ENCODE measurements at regions not wholly inside any gene's neighbourhood (a gene's known extent, or its start where the extent isn't known, plus 50 kb on each side); places are given as distances from the start of the nearest gene placed in this dataset.

DNA sequence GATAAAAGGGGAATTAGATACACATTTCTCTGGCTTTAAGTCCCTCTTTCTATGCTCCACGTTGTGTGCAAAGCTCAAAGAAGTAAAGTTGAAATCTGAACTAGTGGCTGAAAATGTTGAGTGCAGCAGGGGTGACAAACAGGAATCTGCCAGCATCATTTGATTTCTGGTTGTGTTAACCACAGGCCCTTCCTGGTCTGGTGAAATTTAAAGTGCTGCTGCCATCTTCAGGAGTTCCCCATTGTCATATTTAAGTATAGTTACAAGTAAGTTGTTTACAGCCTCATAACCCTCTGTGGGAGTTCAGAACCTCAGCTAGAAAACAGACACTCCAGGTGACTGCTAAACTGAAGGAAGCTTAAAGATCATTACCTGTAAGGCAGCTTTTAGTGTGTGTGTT, 90.9 kb upstream of the CCDC196 start:
- no peak overlapping the region for H2BK5ac ChIP-seq (ENCODE audit: low read depth, low read length, poor library complexity, severe bottlenecking)
- intact Hi-C loops (cut with micrococcal nuclease) (no loop called here), in situ Hi-C loops (cut with MboI; ENCODE audit: low sequenced_read_pairs) (no loop called here), dilution Hi-C loops (cut with HindIII; ENCODE audit: low sequenced_read_pairs, unreplicated experiment) (no loop called here)
- H3K79me1 ChIP-seq (ENCODE audit: low read depth in 1 of 2, low read length in 2 of 2): no peaks in the 10 kb centered on the region
- no peaks in the 10 kb centered on the region for H3K36me3 ChIP-seq (ENCODE audit: control insufficient read depth, insufficient read depth, low read length)
- H4K20me1 ChIP-seq (ENCODE audit: insufficient read depth, low read length): no peaks in the 10 kb centered on the region
- no peak overlapping the region for H4K8ac ChIP-seq (ENCODE audit: low read depth in 2 of 2, low read length in 2 of 2)
- H3K9me3 ChIP-seq (ENCODE audit: control insufficient read depth, insufficient read depth, low read length): no peaks in the 10 kb centered on the region
- no peak overlapping the region for H3K56ac ChIP-seq (ENCODE audit: extremely low read depth, insufficient read depth, low read length)
- no CpG with 5 or more reads among the region's 1 CpG for WGBS, 2 experiments (ENCODE audit: extremely low coverage in 2 of 2, insufficient read length in 1 of 2)
- no peak overlapping the region for H3K23ac ChIP-seq (ENCODE audit: low read depth, low read length)
- no peak overlapping the region for H2AK9ac ChIP-seq (replicated peaks; ENCODE audit: low read depth, low read length, poor library complexity)
- no peaks in the 10 kb centered on the region for H3K27me3 ChIP-seq (ENCODE audit: control insufficient read depth, insufficient read depth, low read length)
- ChIA-PET POLR2A (ENCODE audit: unreplicated experiment) (no interaction called here), CTCF (interaction anchor here (1.0 kb wide), 1 partner anchor 8 kb away, joined by 3 read pairs; no protein-coding TSS in a partner anchor)
- no peak overlapping the region for H2BK120ac ChIP-seq (ENCODE audit: low read depth, low read length)
- no peak overlapping the region for H4K91ac ChIP-seq (ENCODE audit: insufficient read depth, low read depth, low read length)
- H2BK20ac ChIP-seq (ENCODE audit: low read depth, low read length): no peak overlapping the region
- H3K4me3 ChIP-seq (ENCODE audit: insufficient read depth, low read depth, low read length): no peak overlapping the region
- H3K4me2 ChIP-seq (ENCODE audit: low read depth, low read length): no peak overlapping the region
- no peak overlapping the region for H4K5ac ChIP-seq (ENCODE audit: low read depth, low read length)
- H2AFZ ChIP-seq (replicated peaks; ENCODE audit: low read length, poor library complexity): no peak overlapping the region
- no peak overlapping the region for H3K27ac ChIP-seq (ENCODE audit: insufficient read depth, low read length)
- DNase-seq (no peak), ATAC-seq (ENCODE audit: low read depth) (no peak)
- no peak overlapping the region for H3K4ac ChIP-seq (ENCODE audit: low read depth, low read length)
- TF ChIP-seq FOS (IDR thresholded peaks at IDR 0.05; ENCODE audit: low read depth, low read length) (no peak), MAZ (IDR thresholded peaks at IDR 0.05; ENCODE audit: borderline replicate concordance, low read depth, low read length) (no peak), SMC3 (IDR thresholded peaks at IDR 0.05; ENCODE audit: low read depth, low read length) (no peak), CEBPB (IDR thresholded peaks at IDR 0.05; ENCODE audit: low read depth, low read length) (no peak), BHLHE40 (IDR thresholded peaks at IDR 0.05; ENCODE audit: low read depth, low read length) (no peak), MXI1 (IDR thresholded peaks at IDR 0.05; ENCODE audit: borderline replicate concordance, low read depth, low read length) (no peak), POLR2A (IDR thresholded peaks at IDR 0.05; ENCODE audit: low read depth, low read length) (no peak), RCOR1 (IDR thresholded peaks at IDR 0.05; ENCODE audit: insufficient replicate concordance, low read length) (no peak), ELK1 (IDR thresholded peaks at IDR 0.05; ENCODE audit: borderline replicate concordance, low read depth, low read length) (no peak), RAD21 (IDR thresholded peaks at IDR 0.05; ENCODE audit: low read length) (no peak), NFE2L2 (IDR thresholded peaks at IDR 0.05; ENCODE audit: low read depth, low read length) (no peak), CHD1 (IDR thresholded peaks at IDR 0.05; ENCODE audit: low read depth, low read length) (no peak)
- TF ChIP-seq, protein P1, sequence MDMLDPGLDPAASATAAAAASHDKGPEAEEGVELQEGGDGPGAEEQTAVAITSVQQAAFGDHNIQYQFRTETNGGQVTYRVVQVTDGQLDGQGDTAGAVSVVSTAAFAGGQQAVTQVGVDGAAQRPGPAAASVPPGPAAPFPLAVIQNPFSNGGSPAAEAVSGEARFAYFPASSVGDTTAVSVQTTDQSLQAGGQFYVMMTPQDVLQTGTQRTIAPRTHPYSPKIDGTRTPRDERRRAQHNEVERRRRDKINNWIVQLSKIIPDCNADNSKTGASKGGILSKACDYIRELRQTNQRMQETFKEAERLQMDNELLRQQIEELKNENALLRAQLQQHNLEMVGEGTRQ (IDR thresholded peaks at IDR 0.05; ENCODE audit: low read depth, low read length): no peak
- no peak overlapping the region for H3K18ac ChIP-seq (ENCODE audit: low read depth, low read length)
- no peak overlapping the region for H3K14ac ChIP-seq (replicated peaks; ENCODE audit: low read depth, low read length)
- no peak overlapping the region for H2AK5ac ChIP-seq (ENCODE audit: low read depth, low read length)
- H3K4me1 ChIP-seq (ENCODE audit: control insufficient read depth, insufficient read depth, low read length): no peaks in the 10 kb centered on the region
- no peak overlapping the region for H3K9ac ChIP-seq (ENCODE audit: low read depth, low read length)
- no peaks in the 10 kb centered on the region for H3K9me1 ChIP-seq (ENCODE audit: insufficient read depth, low read length)
- no peak overlapping the region for H2BK15ac ChIP-seq (ENCODE audit: low read depth, low read length)
- no TSS peak for BruUV-seq (replicated peaks)
